ENCODE measurements at regions not wholly inside any gene's neighbourhood (a gene's known extent, or its start where the extent isn't known, plus 50 kb on each side); places are given as distances from the start of the nearest gene placed in this dataset.

- TF ChIP-seq, protein P1, sequence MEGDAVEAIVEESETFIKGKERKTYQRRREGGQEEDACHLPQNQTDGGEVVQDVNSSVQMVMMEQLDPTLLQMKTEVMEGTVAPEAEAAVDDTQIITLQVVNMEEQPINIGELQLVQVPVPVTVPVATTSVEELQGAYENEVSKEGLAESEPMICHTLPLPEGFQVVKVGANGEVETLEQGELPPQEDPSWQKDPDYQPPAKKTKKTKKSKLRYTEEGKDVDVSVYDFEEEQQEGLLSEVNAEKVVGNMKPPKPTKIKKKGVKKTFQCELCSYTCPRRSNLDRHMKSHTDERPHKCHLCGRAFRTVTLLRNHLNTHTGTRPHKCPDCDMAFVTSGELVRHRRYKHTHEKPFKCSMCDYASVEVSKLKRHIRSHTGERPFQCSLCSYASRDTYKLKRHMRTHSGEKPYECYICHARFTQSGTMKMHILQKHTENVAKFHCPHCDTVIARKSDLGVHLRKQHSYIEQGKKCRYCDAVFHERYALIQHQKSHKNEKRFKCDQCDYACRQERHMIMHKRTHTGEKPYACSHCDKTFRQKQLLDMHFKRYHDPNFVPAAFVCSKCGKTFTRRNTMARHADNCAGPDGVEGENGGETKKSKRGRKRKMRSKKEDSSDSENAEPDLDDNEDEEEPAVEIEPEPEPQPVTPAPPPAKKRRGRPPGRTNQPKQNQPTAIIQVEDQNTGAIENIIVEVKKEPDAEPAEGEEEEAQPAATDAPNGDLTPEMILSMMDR (IDR thresholded peaks at IDR 0.05; ENCODE audit: low read depth, low read length, missing control alignments): no peak
- no peak overlapping the region for H3K4me3 ChIP-seq (replicated peaks; ENCODE audit: low read depth, low read length)
- DNase-seq (ENCODE audit: extremely low read depth, low read depth): no peak
These were observed 241.7 kb upstream of the KLF4 start for GRCh38 chr9:107731115-107731762.

DNA sequence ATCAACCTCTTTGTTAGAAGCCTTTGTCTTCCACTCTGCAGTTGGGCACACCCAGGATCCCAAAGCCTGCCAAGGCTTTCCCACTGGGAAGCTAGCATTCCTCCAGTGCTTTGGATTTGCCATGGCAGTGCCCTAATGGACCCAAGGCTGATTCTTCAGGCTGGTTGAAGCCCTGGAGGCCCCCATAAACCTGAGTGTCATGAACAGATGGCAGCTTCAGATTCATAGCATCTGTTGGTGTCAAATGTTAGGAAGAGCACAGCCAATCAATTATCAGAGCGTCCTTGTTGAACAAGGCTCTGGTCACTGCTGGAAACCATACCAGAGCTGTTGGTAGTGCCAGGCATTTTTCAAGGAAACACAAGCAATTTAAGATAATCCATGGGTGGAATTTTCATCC lies 241.1 kb upstream of the KLF4 start:
- TF ChIP-seq, protein P1 (IDR thresholded peaks at IDR 0.05; ENCODE audit: low read depth, low read length, missing control alignments): no peak

DNA sequence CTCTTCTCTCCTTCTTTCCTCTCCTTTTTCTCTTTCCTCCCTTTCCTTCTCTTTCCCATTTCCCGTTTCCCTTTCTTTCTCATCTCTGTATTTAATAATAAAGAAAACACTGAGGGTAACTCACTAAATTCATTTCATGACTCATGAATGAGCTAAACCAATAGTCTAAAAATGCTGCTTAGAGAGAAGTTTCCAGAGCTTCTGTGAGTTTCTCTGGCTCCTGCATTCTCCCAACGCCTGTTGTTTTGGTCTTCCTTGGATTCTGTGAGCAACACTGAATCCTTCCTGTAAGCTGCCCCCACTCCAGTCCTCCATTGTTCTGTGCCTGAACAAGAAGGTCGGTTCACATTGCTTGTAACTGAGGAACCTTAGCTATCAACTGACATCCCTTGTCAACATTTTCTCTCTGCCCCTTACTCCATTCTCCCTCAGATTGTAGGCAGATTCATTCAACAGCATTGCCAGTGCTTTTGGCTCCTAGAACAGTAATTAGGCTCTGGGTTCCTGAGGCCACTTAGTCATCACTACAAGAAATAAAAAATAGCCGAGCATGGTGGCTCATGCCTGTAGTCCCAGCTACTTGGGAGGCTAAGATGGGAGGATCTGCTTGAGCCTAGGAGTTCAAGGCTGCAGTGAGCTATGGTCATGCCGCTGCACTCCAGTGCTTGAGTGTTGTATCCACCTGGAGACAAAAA lies 237.7 kb upstream of the KLF4 start:
- DNase-seq (ENCODE audit: extremely low read depth, low read depth): no peak
- no peak overlapping the region for H3K4me3 ChIP-seq (replicated peaks; ENCODE audit: low read depth, low read length)
- TF ChIP-seq, protein P1 (IDR thresholded peaks at IDR 0.05; ENCODE audit: low read depth, low read length, missing control alignments): no peak

More for the DNA sequence above, 241.1 kb upstream of the KLF4 start:
- H3K4me3 ChIP-seq (replicated peaks; ENCODE audit: low read depth, low read length): no peak overlapping the region
- no peak for DNase-seq (ENCODE audit: extremely low read depth, low read depth)

DNA sequence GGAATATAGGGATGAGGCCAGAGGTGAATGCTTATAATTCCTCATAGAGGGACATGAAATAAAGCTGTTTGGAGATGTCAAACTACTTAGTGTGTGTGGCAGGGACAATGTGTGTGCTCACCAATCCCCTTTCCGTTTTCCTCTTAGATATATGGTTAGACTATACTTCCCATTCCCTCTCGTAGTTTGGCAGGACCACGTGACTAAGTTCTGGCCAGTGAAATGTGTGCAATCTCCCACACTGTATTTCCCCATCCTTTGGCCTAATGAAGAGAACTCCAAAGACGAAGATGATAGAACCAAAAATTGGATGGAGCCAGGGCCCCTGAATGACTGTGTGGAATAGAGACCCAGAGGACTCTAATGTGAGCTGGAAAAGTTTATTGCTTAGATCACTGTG lies 233.4 kb upstream of the KLF4 start:
- no peak for DNase-seq (ENCODE audit: extremely low read depth, low read depth)
- TF ChIP-seq, protein P1 (IDR thresholded peaks at IDR 0.05; ENCODE audit: low read depth, low read length, missing control alignments): no peak
- no peak overlapping the region for H3K4me3 ChIP-seq (replicated peaks; ENCODE audit: low read depth, low read length)

DNA sequence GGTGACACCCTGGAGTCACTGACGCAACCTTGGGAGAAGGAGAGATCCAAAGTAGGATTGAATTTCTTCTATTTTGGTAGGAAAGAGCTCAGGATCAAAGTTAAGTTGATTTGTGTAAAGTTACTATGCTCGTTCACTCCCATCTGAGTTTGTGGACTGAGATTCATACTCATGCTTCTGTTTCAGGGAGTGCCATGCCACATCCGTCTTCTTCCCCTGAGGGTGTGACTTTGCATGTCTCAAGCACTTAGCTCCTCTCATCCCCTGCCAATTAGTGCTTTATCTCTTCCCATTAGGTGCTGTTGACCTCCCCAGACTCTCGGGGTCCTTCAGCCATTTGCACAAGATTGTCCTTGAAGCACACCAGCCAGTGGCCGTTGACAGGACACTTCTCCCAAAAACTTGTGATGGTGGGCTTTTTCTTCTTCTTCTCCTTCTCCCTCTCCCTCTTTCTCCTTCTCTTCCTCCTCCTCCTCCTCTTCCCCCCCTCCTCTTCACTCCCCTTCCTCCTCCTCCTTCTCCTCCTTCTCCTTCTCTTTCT lies 232.2 kb upstream of the KLF4 start:
- TF ChIP-seq, protein P1 (IDR thresholded peaks at IDR 0.05; ENCODE audit: low read depth, low read length, missing control alignments): no peak
- no peak for DNase-seq (ENCODE audit: extremely low read depth, low read depth)
- H3K4me3 ChIP-seq (replicated peaks; ENCODE audit: low read depth, low read length): no peak overlapping the region

- DNase-seq (ENCODE audit: extremely low read depth, low read depth): no peak
- H3K4me3 ChIP-seq (replicated peaks; ENCODE audit: low read depth, low read length): no peak overlapping the region
- TF ChIP-seq, protein P1 (IDR thresholded peaks at IDR 0.05; ENCODE audit: low read depth, low read length, missing control alignments): no peak
These were observed 230.9 kb upstream of the KLF4 start for GRCh38 chr9:107720501-107720900.

Data from HFF-Myc (cell line).